NCI-H524 (cell line): ENCODE measurements at regions not wholly inside any gene's neighbourhood (a gene's known extent, or its start where the extent isn't known, plus 50 kb on each side); places are given as distances from the start of the nearest gene placed in this dataset.
A peak's percentile ranks its signal among the peaks of the same experiment; 100 is the strongest.
"Not testable (repeated sequence)": the region's sequence is repeated elsewhere in the genome, so short reads cannot be mapped to it uniquely, and the experiment has no call there.

Experiments used
- DNase-seq, 2 experiments: peaks; one replicate each; lab custom pipeline; 2025; lab: John Stamatoyannopoulos, UW

GRCh38 chr10:28391283-28391682 is 88.4 kb upstream of the MPP7 start:
- DNase-seq = no peak

- DNase-seq = peak; percentile 87 to 89
Measured at GRCh38 chr10:28393956-28394568, 91.2 kb upstream of the MPP7 start.

- no peak for DNase-seq
Measured at GRCh38 chr10:28396331-28396730, 93.5 kb upstream of the MPP7 start.

- DNase-seq = no peak
Measured at GRCh38 chr10:28397229-28397628, 94.4 kb upstream of the MPP7 start.

- DNase-seq = no peak
Measured at GRCh38 chr10:28400176-28400575, 97.3 kb upstream of the MPP7 start.

GRCh38 chr10:28400681-28401080 is 97.8 kb upstream of the MPP7 start:
- no peak for DNase-seq

GRCh38 chr10:28402611-28403073 is 99.8 kb upstream of the MPP7 start:
- DNase-seq = not testable (repeated sequence)

- no peak for DNase-seq
Measured at GRCh38 chr10:28403090-28403489, 100.2 kb upstream of the MPP7 start.

GRCh38 chr10:28408237-28408777 is 105.4 kb upstream of the MPP7 start:
- DNase-seq = no peak

- DNase-seq = no peak
Measured at GRCh38 chr10:28410420-28411135, 107.7 kb upstream of the MPP7 start.

- DNase-seq = no peak
Measured at GRCh38 chr10:28411136-28411460, 108.2 kb upstream of the MPP7 start.

GRCh38 chr10:28411648-28412047 is 108.8 kb upstream of the MPP7 start:
- no peak for DNase-seq

- no peak for DNase-seq
Measured at GRCh38 chr10:28418069-28418468, 114.8 kb upstream of the WAC start.

GRCh38 chr10:28425422-28425821 is 107.5 kb upstream of the WAC start:
- no peak for DNase-seq

- no peak for DNase-seq
Measured at GRCh38 chr10:28426392-28427159, 106.3 kb upstream of the WAC start.

GRCh38 chr10:28427376-28427775 is 105.5 kb upstream of the WAC start:
- no peak for DNase-seq

GRCh38 chr10:28429045-28429444 is 103.9 kb upstream of the WAC start:
- no peak for DNase-seq

GRCh38 chr10:28429573-28430216 is 103.2 kb upstream of the WAC start:
- DNase-seq = no peak

GRCh38 chr10:28431139-28431538 is 101.8 kb upstream of the WAC start:
- no peak for DNase-seq

- DNase-seq = peak in 1 of 2 experiments; percentile 34
Measured at GRCh38 chr10:28432210-28432676, 100.7 kb upstream of the WAC start.

- no peak for DNase-seq
Measured at GRCh38 chr10:28434063-28434462, 98.9 kb upstream of the WAC start.

GRCh38 chr10:28442403-28442802 is 90.5 kb upstream of the WAC start:
- DNase-seq = no peak
